ENCODE measurements at regions not wholly inside any gene's neighbourhood (a gene's known extent, or its start where the extent isn't known, plus 50 kb on each side); places are given as distances from the start of the nearest gene placed in this dataset.

DNA sequence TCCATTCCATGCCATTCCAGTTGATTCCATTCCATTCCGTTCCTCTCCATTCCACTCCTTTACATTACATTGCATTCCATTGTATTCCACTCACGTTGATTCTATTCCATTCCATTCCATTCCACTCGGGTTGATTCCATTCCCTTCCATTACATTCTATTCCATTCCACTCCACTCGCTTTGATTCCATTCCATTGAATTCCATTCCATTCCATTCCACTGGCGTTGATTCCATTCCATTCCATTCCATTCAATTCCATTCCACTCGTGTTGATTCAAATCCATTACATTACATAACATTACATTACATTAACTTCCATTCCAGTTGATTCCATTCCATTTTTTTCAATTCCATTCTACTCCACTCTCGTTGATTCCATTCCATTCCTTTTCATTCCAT is 1142.8 kb downstream of the RPIA start:
- TF ChIP-seq, protein P1, sequence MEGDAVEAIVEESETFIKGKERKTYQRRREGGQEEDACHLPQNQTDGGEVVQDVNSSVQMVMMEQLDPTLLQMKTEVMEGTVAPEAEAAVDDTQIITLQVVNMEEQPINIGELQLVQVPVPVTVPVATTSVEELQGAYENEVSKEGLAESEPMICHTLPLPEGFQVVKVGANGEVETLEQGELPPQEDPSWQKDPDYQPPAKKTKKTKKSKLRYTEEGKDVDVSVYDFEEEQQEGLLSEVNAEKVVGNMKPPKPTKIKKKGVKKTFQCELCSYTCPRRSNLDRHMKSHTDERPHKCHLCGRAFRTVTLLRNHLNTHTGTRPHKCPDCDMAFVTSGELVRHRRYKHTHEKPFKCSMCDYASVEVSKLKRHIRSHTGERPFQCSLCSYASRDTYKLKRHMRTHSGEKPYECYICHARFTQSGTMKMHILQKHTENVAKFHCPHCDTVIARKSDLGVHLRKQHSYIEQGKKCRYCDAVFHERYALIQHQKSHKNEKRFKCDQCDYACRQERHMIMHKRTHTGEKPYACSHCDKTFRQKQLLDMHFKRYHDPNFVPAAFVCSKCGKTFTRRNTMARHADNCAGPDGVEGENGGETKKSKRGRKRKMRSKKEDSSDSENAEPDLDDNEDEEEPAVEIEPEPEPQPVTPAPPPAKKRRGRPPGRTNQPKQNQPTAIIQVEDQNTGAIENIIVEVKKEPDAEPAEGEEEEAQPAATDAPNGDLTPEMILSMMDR (conservative IDR thresholded peaks at IDR 0.05) = no peak
- no peak for TF ChIP-seq EZH2 (IDR thresholded peaks at IDR 0.05; ENCODE audit: low read depth)
